CD14-positive monocyte (primary cell): ENCODE measurements at regions not wholly inside any gene's neighbourhood (a gene's known extent, or its start where the extent isn't known, plus 50 kb on each side); places are given as distances from the start of the nearest gene placed in this dataset.

Source experiments
- DNase-seq, 3 donors: peaks; one replicate each; pipeline ENCODE4 v3.0.0-alpha.2; 2011 to 2022
- H2AFZ ChIP-seq: 2 replicates; pipeline ENCODE4 v1.6.0; 2012; ENCODE audit warnings: mild to moderate bottlenecking, low read depth, low read length, inconsistent platforms; ENCODE audit not compliant: insufficient read depth, poor library complexity, severe bottlenecking
- H3K27ac ChIP-seq, 2 donors: 1 replicate in 1 of 2; 2 replicates in 1 of 2; pipeline ENCODE4 v1.5.1; 2012 to 2013; ENCODE audit warnings: low read length in 2 of 2, control low read depth in 1 of 2, inconsistent platforms in 1 of 2, low read depth in 1 of 2, mild to moderate bottlenecking in 1 of 2
- H3K27me3 ChIP-seq, 2 donors: one replicate each; pipeline versions ENCODE4 v1.6.0 to v1.6.1; 2011 to 2013; ENCODE audit warnings: low read length in 2 of 2; ENCODE audit not compliant: control insufficient read depth in 2 of 2, insufficient read depth in 2 of 2
- H3K36me3 ChIP-seq, 2 donors: replicated peaks in 1 of 2; 1 replicate in 1 of 2; 2 replicates in 1 of 2; pipeline versions ENCODE4 v1.5.1 to v1.6.1; 2012 to 2013; ENCODE audit warnings: low read length in 2 of 2, control low read depth in 1 of 2, inconsistent platforms in 1 of 2, mild to moderate bottlenecking in 1 of 2; ENCODE audit not compliant: insufficient read depth in 2 of 2, control insufficient read depth in 1 of 2
- H3K4me1 ChIP-seq, 2 donors: 1 replicate in 1 of 2; 2 replicates in 1 of 2; pipeline versions ENCODE4 v1.5.1 to v1.6.1; 2012 to 2013; ENCODE audit warnings: low read length in 2 of 2, control low read depth in 1 of 2, inconsistent platforms in 1 of 2, mild to moderate bottlenecking in 1 of 2, moderate library complexity in 1 of 2; ENCODE audit not compliant: insufficient read depth in 2 of 2, control insufficient read depth in 1 of 2
- H3K4me2 ChIP-seq: replicated peaks from 2 replicates; pipeline ENCODE3; 2012; ENCODE audit warnings: low read length, moderate library complexity, mild to moderate bottlenecking; ENCODE audit not compliant: poor library complexity, severe bottlenecking; ENCODE audit errors: extremely low read depth
- H3K4me3 ChIP-seq, 3 experiments: fragments of 200-600 bp in 1 of 3; sonication (generic) in 1 of 3; replicated peaks in 1 of 3; 1 replicate in 2 of 3; 2 replicates in 1 of 3; pipeline ENCODE4 v1.5.1; 2011 to 2013; ENCODE audit warnings: low read length in 3 of 3, mild to moderate bottlenecking in 3 of 3, control low read depth in 2 of 3, low read depth in 2 of 3, inconsistent platforms in 1 of 3, moderate library complexity in 1 of 3
- H3K79me2 ChIP-seq: 2 replicates; pipeline ENCODE4 v1.6.0; 2012; ENCODE audit warnings: mild to moderate bottlenecking, control low read depth, inconsistent platforms, low read length, moderate library complexity; ENCODE audit not compliant: insufficient read depth
- H3K9ac ChIP-seq: 2 replicates; pipeline ENCODE4 v1.6.0; 2017; ENCODE audit warnings: low read length, mild to moderate bottlenecking; ENCODE audit not compliant: insufficient read depth, poor library complexity, severe bottlenecking
- H3K9me3 ChIP-seq, 2 donors: replicated peaks in 1 of 2; 1 replicate in 1 of 2; 2 replicates in 1 of 2; pipeline versions ENCODE4 v1.5.1 to v1.6.1; 2012 to 2013; ENCODE audit warnings: low read length in 2 of 2, control low read depth in 1 of 2; ENCODE audit not compliant: control insufficient read depth in 1 of 2, insufficient read depth in 1 of 2
- H4K20me1 ChIP-seq: 2 replicates; pipeline ENCODE4 v1.6.0; 2012; ENCODE audit warnings: mild to moderate bottlenecking, low read length, control low read depth, moderate library complexity; ENCODE audit not compliant: insufficient read depth
- H3K27ac Mint-ChIP-seq, 7 donors: one replicate each; pipeline ENCODE4 v1.8.0; 2020; ENCODE audit warnings: mild to moderate bottlenecking in 7 of 7, mixed read lengths in 7 of 7, moderate library complexity in 6 of 7, inconsistent platforms in 2 of 7
- H3K27me3 Mint-ChIP-seq, 3 donors: one replicate each; pipeline ENCODE4 v1.8.0; 2021 to 2022; ENCODE audit warnings: low read depth in 3 of 3, mild to moderate bottlenecking in 3 of 3, mixed read lengths in 3 of 3, moderate library complexity in 3 of 3, inconsistent platforms in 1 of 3
- H3K36me3 Mint-ChIP-seq, 2 donors: one replicate each; pipeline ENCODE4 v1.8.0; 2020; ENCODE audit warnings: mixed read lengths in 2 of 2, inconsistent platforms in 1 of 2, mild to moderate bottlenecking in 1 of 2
- H3K4me1 Mint-ChIP-seq: one replicate; pipeline ENCODE4 v1.8.0; 2020; ENCODE audit warnings: mild to moderate bottlenecking, mixed read lengths
- H3K4me3 Mint-ChIP-seq, 2 donors: one replicate each; pipeline ENCODE4 v1.8.0; 2020; ENCODE audit warnings: mild to moderate bottlenecking in 2 of 2, mixed read lengths in 2 of 2, moderate library complexity in 1 of 2
- H3K9me3 Mint-ChIP-seq, 7 donors: one replicate each; pipeline ENCODE4 v1.8.0; 2020 to 2022; ENCODE audit warnings: mixed read lengths in 7 of 7, mild to moderate bottlenecking in 6 of 7, moderate library complexity in 6 of 7, inconsistent platforms in 2 of 7
- WGBS: methylation state at CpG from one replicate; pipeline ENCODE4 v1.1.5; 2013; ENCODE audit warnings: missing lambda C conversion rate; ENCODE audit not compliant: insufficient coverage; 5-methylcytosine and 5-hydroxymethylcytosine counted together
- intact Hi-C, 2 donors: fragments of 100-400 bp; cut with micrococcal nuclease; formaldehyde crosslinking; loops; one replicate each; pipeline versions ENCODE4 v1.15.0 to v1.15.1; 2023
- TF ChIP-seq, protein P1 (sequence below): fragments of 200-600 bp; IDR thresholded peaks from one replicate; pipeline ENCODE4 v1.8.0; 2022; ENCODE audit warnings: antibody characterized with exemption, mild to moderate bottlenecking

DNA sequence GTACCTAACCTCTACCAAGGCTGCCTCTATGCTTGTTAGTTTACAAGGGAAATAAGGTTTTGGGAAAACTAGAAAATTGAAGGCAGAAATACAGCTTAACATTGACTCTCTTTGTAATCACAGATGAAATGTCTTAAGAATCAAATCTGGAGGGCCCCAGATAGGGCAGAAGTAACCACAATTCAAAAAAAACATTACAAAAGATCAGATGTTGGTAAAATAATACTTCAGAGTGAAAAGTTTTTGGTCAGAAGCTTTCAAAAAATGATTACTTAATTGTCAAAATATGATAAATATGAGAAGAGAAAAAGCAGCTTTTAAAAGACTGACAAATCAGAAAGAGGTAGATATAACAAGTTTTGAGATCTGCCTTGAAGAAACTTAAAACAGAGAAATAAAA is 425.1 kb upstream of the NECTIN3 start:
- DNase-seq: no peak

DNA sequence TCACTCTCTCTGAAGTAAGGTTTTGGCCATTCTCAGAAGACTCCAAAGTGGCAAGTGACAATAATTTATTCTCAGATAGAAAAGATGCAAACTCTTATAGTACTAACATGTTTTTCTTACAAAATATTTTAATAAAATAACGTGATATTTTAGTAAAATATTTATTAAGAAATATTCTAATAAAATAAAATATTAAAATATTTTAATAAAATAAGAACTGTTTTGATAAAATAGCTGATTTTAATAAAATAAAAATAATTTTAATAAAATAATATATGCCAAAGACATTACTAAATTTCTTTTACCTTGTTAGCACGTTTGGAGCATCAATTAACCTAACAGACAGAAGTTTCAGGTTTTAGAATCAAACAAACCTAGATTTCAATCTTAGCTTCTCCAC is 424.0 kb upstream of the NECTIN3 start:
- Mint-ChIP-seq H3K27me3 (no peaks in the 10 kb centered on the region), H3K27ac (no peak overlapping the region), H3K4me3 (no peak overlapping the region), H3K4me1 (no peaks in the 10 kb centered on the region), H3K36me3 (no peaks in the 10 kb centered on the region), H3K9me3 (peaks cover 0 to 6% (median 2%) of the 10 kb centered on the region in 7 donors)
- H3K4me1 ChIP-seq: no peaks in the 10 kb centered on the region
- H2AFZ ChIP-seq: no peak overlapping the region
- H3K27me3 ChIP-seq: no peaks in the 10 kb centered on the region
- intact Hi-C loops: no loop called here
- DNase-seq: no peak
- no peaks in the 10 kb centered on the region for H3K79me2 ChIP-seq
- no peaks in the 10 kb centered on the region for H4K20me1 ChIP-seq
- H3K4me3 ChIP-seq: no peak overlapping the region
- H3K9me3 ChIP-seq: peaks cover 0 to 3% of the 10 kb centered on the region in 2 donors
- TF ChIP-seq, protein P1, sequence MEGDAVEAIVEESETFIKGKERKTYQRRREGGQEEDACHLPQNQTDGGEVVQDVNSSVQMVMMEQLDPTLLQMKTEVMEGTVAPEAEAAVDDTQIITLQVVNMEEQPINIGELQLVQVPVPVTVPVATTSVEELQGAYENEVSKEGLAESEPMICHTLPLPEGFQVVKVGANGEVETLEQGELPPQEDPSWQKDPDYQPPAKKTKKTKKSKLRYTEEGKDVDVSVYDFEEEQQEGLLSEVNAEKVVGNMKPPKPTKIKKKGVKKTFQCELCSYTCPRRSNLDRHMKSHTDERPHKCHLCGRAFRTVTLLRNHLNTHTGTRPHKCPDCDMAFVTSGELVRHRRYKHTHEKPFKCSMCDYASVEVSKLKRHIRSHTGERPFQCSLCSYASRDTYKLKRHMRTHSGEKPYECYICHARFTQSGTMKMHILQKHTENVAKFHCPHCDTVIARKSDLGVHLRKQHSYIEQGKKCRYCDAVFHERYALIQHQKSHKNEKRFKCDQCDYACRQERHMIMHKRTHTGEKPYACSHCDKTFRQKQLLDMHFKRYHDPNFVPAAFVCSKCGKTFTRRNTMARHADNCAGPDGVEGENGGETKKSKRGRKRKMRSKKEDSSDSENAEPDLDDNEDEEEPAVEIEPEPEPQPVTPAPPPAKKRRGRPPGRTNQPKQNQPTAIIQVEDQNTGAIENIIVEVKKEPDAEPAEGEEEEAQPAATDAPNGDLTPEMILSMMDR: no peak
- no peak overlapping the region for H3K27ac ChIP-seq
- H3K4me2 ChIP-seq: no peak overlapping the region
- H3K36me3 ChIP-seq: no peaks in the 10 kb centered on the region
- WGBS: no CpG with 5 or more reads among the region's 2 CpGs
- H3K9ac ChIP-seq: no peak overlapping the region

More for the DNA sequence above, 425.1 kb upstream of the NECTIN3 start:
- H2AFZ ChIP-seq: no peak overlapping the region
- no peak overlapping the region for H3K4me3 ChIP-seq
- Mint-ChIP-seq H3K9me3 (peaks cover 0 to 6% (median 2%) of the 10 kb centered on the region in 7 donors), H3K27ac (no peak overlapping the region), H3K27me3 (no peaks in the 10 kb centered on the region), H3K4me1 (no peaks in the 10 kb centered on the region), H3K36me3 (no peaks in the 10 kb centered on the region), H3K4me3 (no peak overlapping the region)
- no peaks in the 10 kb centered on the region for H4K20me1 ChIP-seq
- peaks cover 0 to 3% of the 10 kb centered on the region in 2 donors for H3K9me3 ChIP-seq
- intact Hi-C loops: no loop called here
- H3K4me1 ChIP-seq: no peaks in the 10 kb centered on the region
- no peak overlapping the region for H3K9ac ChIP-seq
- TF ChIP-seq, protein P1: no peak
- H3K27ac ChIP-seq: no peak overlapping the region
- H3K4me2 ChIP-seq: no peak overlapping the region
- no peaks in the 10 kb centered on the region for H3K27me3 ChIP-seq
- H3K36me3 ChIP-seq: no peaks in the 10 kb centered on the region
- no peaks in the 10 kb centered on the region for H3K79me2 ChIP-seq
